Keratinocyte (primary cell): ENCODE measurements at regions not wholly inside any gene's neighbourhood (a gene's known extent, or its start where the extent isn't known, plus 50 kb on each side); places are given as distances from the start of the nearest gene placed in this dataset.

Source experiments
- DNase-seq: peaks from one replicate; pipeline ENCODE4 v3.0.0-alpha.2; 2011; ENCODE audit warnings: low read depth, missing footprints, low spot score
- FAIRE-seq: peaks from 2 replicates; lab custom pipeline; 2011; peaks lifted over from hg19 to GRCh38; lab: Jason Lieb, UNC
- H2AFZ ChIP-seq: 2 replicates; pipeline ENCODE4 v1.6.0; 2012; ENCODE audit warnings: low read length, control low read depth, inconsistent platforms; ENCODE audit not compliant: control insufficient read depth
- H3K27ac ChIP-seq: 2 replicates; pipeline ENCODE4 v1.5.1; 2011; ENCODE audit warnings: low read length; ENCODE audit not compliant: control insufficient read depth, insufficient read depth
- H3K27me3 ChIP-seq: 3 replicates; pipeline ENCODE4 v1.6.0; 2011; ENCODE audit warnings: low read length; ENCODE audit not compliant: control insufficient read depth, insufficient read depth; ENCODE audit errors: extremely low read depth
- H3K36me3 ChIP-seq, 2 experiments: 2 replicates in 1 of 2; 3 replicates in 1 of 2; pipeline ENCODE4 v1.5.1; 2011; ENCODE audit warnings: low read length in 2 of 2, mild to moderate bottlenecking in 1 of 2; ENCODE audit not compliant: control insufficient read depth in 2 of 2, insufficient read depth in 2 of 2; ENCODE audit errors: extremely low read depth in 1 of 2
- H3K4me1 ChIP-seq: 3 replicates; pipeline ENCODE4 v1.5.1; 2011; ENCODE audit warnings: low read length; ENCODE audit not compliant: control insufficient read depth, insufficient read depth; ENCODE audit errors: extremely low read depth
- H3K4me2 ChIP-seq: 3 replicates; pipeline ENCODE4 v1.6.0; 2011; ENCODE audit warnings: low read depth, low read length; ENCODE audit not compliant: control insufficient read depth, insufficient read depth; ENCODE audit errors: extremely low read depth
- H3K4me3 ChIP-seq, 3 experiments: fragments of 200-600 bp in 1 of 3; sonication (generic) in 1 of 3; 2 replicates in 2 of 3; 3 replicates in 1 of 3; pipeline ENCODE4 v1.5.1; 2011 to 2016; ENCODE audit warnings: low read length in 3 of 3, mild to moderate bottlenecking in 3 of 3, control low read depth in 2 of 3, inconsistent platforms in 1 of 3, low read depth in 1 of 3, mixed read lengths in 1 of 3, mixed run types in 1 of 3, moderate library complexity in 1 of 3; ENCODE audit not compliant: control insufficient read depth in 2 of 3, insufficient read depth in 2 of 3; ENCODE audit errors: extremely low read depth in 1 of 3
- H3K79me2 ChIP-seq: 2 replicates; pipeline ENCODE4 v1.6.0; 2012; ENCODE audit warnings: low read length; ENCODE audit not compliant: control insufficient read depth, insufficient read depth
- H3K9ac ChIP-seq: 3 replicates; pipeline ENCODE4 v1.6.0; 2011; ENCODE audit warnings: low read length; ENCODE audit not compliant: control insufficient read depth, insufficient read depth; ENCODE audit errors: extremely low read depth
- H3K9me1 ChIP-seq: 3 replicates; pipeline ENCODE4 v1.6.0; 2011; ENCODE audit warnings: low read length; ENCODE audit not compliant: control insufficient read depth, insufficient read depth; ENCODE audit errors: extremely low read depth
- H3K9me3 ChIP-seq: 2 replicates; pipeline ENCODE4 v1.5.1; 2012; ENCODE audit warnings: low read depth, low read length; ENCODE audit not compliant: control insufficient read depth
- H4K20me1 ChIP-seq: 3 replicates; pipeline ENCODE4 v1.6.0; 2011; ENCODE audit warnings: low read length; ENCODE audit not compliant: control insufficient read depth, insufficient read depth; ENCODE audit errors: extremely low read depth
- CTCF ChIP-seq, 3 experiments: IDR thresholded peaks in 1 of 3; conservative IDR thresholded peaks in 1 of 3; optimal IDR thresholded peaks in 1 of 3; 2 replicates in 2 of 3; 3 replicates in 1 of 3; pipeline versions ENCODE3 to v1.5.1; 2011; ENCODE audit warnings: low read length in 3 of 3, mild to moderate bottlenecking in 3 of 3, moderate library complexity in 2 of 3, control low read depth in 1 of 3, inconsistent platforms in 1 of 3; ENCODE audit not compliant: insufficient read depth in 2 of 3; ENCODE audit errors: extremely low read depth in 1 of 3
- EZH2 ChIP-seq: IDR thresholded peaks from one replicate; pipeline ENCODE4 v1.6.1; 2012; ENCODE audit warnings: inconsistent platforms, mild to moderate bottlenecking, low read length, moderate library complexity
- dilution Hi-C: fragments of 300-500 bp; cut with MboI; formaldehyde crosslinking; loops from one replicate; pipeline ENCODE4 v1.7.0; 2020; ENCODE audit warnings: low sequenced_read_pairs; ENCODE audit not compliant: extremely low pct_ligation_motif_present

GRCh38 chr21:38714999-38715398 lies 90.7 kb upstream of the ETS2 start:
- no peak for TF ChIP-seq EZH2
- TF ChIP-seq CTCF (optimal IDR thresholded peaks at IDR 0.05 in 1 of 3, IDR thresholded peaks at IDR 0.05 in 1 of 3, conservative IDR thresholded peaks at IDR 0.05 in 1 of 3; ENCODE audit: extremely low read depth in 1 of 3, insufficient read depth in 2 of 3, low read length in 3 of 3) = no peak
- H3K9me3 ChIP-seq = no peaks in the 10 kb centered on the region
- H3K4me1 ChIP-seq = no peaks in the 10 kb centered on the region
- dilution Hi-C loops = no loop called here
- no peak overlapping the region for H3K4me2 ChIP-seq
- no peak overlapping the region for H3K27ac ChIP-seq
- FAIRE-seq = no peak
- H4K20me1 ChIP-seq = no peaks in the 10 kb centered on the region
- no peaks in the 10 kb centered on the region for H3K79me2 ChIP-seq
- no peak overlapping the region for H3K4me3 ChIP-seq
- no peak overlapping the region for H3K9ac ChIP-seq
- no peak for DNase-seq
- no peaks in the 10 kb centered on the region for H3K27me3 ChIP-seq
- no peaks in the 10 kb centered on the region for H3K36me3 ChIP-seq
- H3K9me1 ChIP-seq = no peaks in the 10 kb centered on the region
- no peak overlapping the region for H2AFZ ChIP-seq

- FAIRE-seq = no peak
- H3K4me1 ChIP-seq = no peaks in the 10 kb centered on the region
- no peaks in the 10 kb centered on the region for H3K79me2 ChIP-seq
- no peak overlapping the region for H3K4me2 ChIP-seq
- dilution Hi-C loops = no loop called here
- no peaks in the 10 kb centered on the region for H3K9me3 ChIP-seq
- no peaks in the 10 kb centered on the region for H4K20me1 ChIP-seq
- no peaks in the 10 kb centered on the region for H3K27me3 ChIP-seq
- no peak for TF ChIP-seq EZH2
- no peak for TF ChIP-seq CTCF (optimal IDR thresholded peaks at IDR 0.05 in 1 of 3, IDR thresholded peaks at IDR 0.05 in 1 of 3, conservative IDR thresholded peaks at IDR 0.05 in 1 of 3; ENCODE audit: extremely low read depth in 1 of 3, insufficient read depth in 2 of 3, low read length in 3 of 3)
- no peak overlapping the region for H2AFZ ChIP-seq
- no peaks in the 10 kb centered on the region for H3K36me3 ChIP-seq
- no peak overlapping the region for H3K9ac ChIP-seq
- no peaks in the 10 kb centered on the region for H3K9me1 ChIP-seq
- H3K4me3 ChIP-seq = no peak overlapping the region
- no peak for DNase-seq
- no peak overlapping the region for H3K27ac ChIP-seq
These were observed 89.6 kb upstream of the ETS2 start for GRCh38 chr21:38716088-38716487.
